ENCODE measurements at regions not wholly inside any gene's neighbourhood (a gene's known extent, or its start where the extent isn't known, plus 50 kb on each side); places are given as distances from the start of the nearest gene placed in this dataset.

GRCh38 chr12:19779395-19780056 lies 340.2 kb downstream of the AEBP2 start:
- Mint-ChIP-seq H3K4me3 (no peak overlapping the region), H3K27ac (no peak overlapping the region), H3K36me3 (ENCODE audit: low read depth) (no peaks in the 10 kb centered on the region), H3K27me3 (peaks cover 19% of the 10 kb centered on the region), H3K9me3 (no peaks in the 10 kb centered on the region), H3K4me1 (ENCODE audit: low read depth) (peaks cover 3% of the 10 kb centered on the region)

DNA sequence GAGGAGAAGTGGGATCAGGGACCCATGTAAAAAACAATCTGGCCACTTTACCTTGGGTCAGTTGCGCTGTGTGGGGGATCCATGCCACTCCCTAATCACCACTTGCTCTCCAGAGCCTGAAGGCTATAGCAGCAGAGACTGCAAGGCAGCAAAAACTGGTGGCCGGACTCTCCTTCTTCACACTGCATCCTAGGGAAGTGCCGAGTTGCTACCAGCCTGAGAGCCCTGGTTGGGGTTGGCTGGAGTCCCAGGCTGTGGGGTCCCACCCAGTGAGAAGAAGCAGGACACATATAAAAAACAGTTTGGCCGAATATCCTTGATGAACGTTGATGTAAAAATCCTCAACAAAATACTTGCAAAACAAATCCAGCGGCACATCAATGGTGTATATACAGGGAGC lies 341.2 kb downstream of the AEBP2 start:
- peaks cover 19% of the 10 kb centered on the region for H3K27me3 Mint-ChIP-seq

GRCh38 chr12:19783547-19784444 lies 344.5 kb downstream of the AEBP2 start:
- peaks cover 7% of the 10 kb centered on the region for H3K9me3 Mint-ChIP-seq
- H3K27ac Mint-ChIP-seq = no peak overlapping the region
- H3K4me3 Mint-ChIP-seq = no peak overlapping the region
- H3K36me3 Mint-ChIP-seq (ENCODE audit: low read depth) = no peaks in the 10 kb centered on the region
- peaks cover 10% of the 10 kb centered on the region for H3K27me3 Mint-ChIP-seq
- H3K4me1 Mint-ChIP-seq (ENCODE audit: low read depth) = no peaks in the 10 kb centered on the region

More for the DNA sequence above, 341.2 kb downstream of the AEBP2 start:
- no peaks in the 10 kb centered on the region for H3K36me3 Mint-ChIP-seq (ENCODE audit: low read depth)
- peaks cover 3% of the 10 kb centered on the region for H3K4me1 Mint-ChIP-seq (ENCODE audit: low read depth)
- no peak overlapping the region for H3K27ac Mint-ChIP-seq
- no peak overlapping the region for H3K4me3 Mint-ChIP-seq
- no peaks in the 10 kb centered on the region for H3K9me3 Mint-ChIP-seq

DNA sequence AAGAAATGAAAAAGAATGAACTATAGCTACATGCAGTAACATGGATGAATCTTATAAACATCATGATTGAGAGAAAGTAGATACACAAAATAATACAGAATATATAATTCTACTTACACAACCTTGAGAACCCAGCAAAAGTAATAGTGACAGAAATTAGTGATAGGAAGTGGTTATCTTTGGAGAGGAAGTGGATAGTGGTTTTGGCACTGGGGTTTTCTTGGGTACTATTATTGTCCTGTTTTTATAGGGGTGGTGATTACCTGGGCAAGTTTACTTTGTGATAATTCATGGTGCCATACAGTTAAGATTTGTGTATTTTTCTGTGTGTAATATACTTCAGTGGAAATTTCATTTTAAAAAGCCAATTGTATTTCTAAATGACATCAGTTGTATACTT lies 352.7 kb downstream of the AEBP2 start:
- H3K36me3 Mint-ChIP-seq (ENCODE audit: low read depth) = peaks cover 4% of the 10 kb centered on the region
- H3K9me3 Mint-ChIP-seq = peaks cover 7% of the 10 kb centered on the region
- peaks cover 39% of the 10 kb centered on the region for H3K4me1 Mint-ChIP-seq (ENCODE audit: low read depth)
- peak overlapping the region; percentile 7 for H3K27ac Mint-ChIP-seq
- no peaks in the 10 kb centered on the region for H3K27me3 Mint-ChIP-seq
- no peak overlapping the region for H3K4me3 Mint-ChIP-seq

DNA sequence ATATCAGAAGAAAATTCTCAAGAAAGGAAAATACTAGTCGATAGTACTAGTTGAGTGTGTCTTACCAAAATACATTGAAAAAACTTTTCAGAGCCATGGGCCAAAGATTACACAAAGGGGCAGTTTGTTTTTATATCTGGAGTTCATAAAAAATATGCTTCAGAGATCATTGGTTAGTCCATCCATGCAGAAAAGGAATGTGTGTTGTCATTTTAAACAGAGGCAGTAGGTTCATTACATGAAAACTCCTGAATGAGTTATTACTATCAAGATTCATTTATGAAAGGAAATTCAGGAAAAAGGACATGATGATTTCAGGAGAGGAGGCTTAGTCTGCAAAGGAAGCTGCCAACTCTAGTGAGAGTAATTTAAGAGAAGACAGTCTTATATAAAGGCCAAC lies 354.8 kb downstream of the AEBP2 start:
- Mint-ChIP-seq H3K36me3 (ENCODE audit: low read depth) (peaks cover 4% of the 10 kb centered on the region), H3K4me1 (ENCODE audit: low read depth) (peaks cover 43% of the 10 kb centered on the region), H3K27ac (peak overlapping the region; percentile 22), H3K27me3 (no peaks in the 10 kb centered on the region), H3K4me3 (no peak overlapping the region), H3K9me3 (no peaks in the 10 kb centered on the region)

- H3K4me1 Mint-ChIP-seq (ENCODE audit: low read depth) = peaks cover 52% of the 10 kb centered on the region
- no peak overlapping the region for H3K4me3 Mint-ChIP-seq
- no peaks in the 10 kb centered on the region for H3K27me3 Mint-ChIP-seq
- no peaks in the 10 kb centered on the region for H3K9me3 Mint-ChIP-seq
- H3K27ac Mint-ChIP-seq = peak overlapping the region; percentile 94
- peaks cover 4% of the 10 kb centered on the region for H3K36me3 Mint-ChIP-seq (ENCODE audit: low read depth)
These were observed 359.9 kb downstream of the AEBP2 start for GRCh38 chr12:19799216-19799615.

DNA sequence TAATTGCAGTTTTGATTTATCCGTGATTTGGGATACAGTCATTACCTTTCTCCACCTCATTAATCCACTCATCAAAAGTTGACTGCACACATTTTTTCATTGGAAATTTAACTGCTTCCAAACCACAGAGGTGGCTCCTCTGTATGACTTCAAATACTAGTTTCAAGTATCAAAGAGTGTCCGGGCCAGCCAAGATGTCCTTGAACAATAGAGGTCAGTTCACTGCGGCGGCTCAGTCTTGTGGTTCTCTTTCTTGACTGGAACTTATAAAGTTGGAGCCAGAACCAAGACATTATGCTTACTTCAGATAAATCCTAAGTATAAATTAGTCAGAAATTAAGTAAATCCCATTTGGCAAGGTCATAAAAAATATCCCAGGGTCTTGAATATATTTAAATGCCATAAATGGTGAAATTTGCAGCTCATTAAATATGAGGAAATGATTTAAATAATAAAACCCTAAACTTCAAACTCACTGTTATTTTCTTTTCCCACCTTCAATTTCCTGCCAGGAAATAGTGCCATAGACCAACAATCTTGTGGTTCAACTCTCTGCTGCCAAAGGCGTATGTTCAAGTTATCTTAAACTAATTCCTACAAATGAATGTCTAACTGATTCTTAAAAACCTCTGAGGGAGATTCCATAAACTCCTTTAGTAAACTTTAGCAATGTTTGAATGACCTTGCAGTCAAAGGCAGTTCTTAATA lies 360.8 kb downstream of the AEBP2 start:
- H3K4me1 Mint-ChIP-seq (ENCODE audit: low read depth) = peaks cover 51% of the 10 kb centered on the region
- no peaks in the 10 kb centered on the region for H3K27me3 Mint-ChIP-seq
- H3K9me3 Mint-ChIP-seq = no peaks in the 10 kb centered on the region
- peak overlapping the region; percentile 48 for H3K4me3 Mint-ChIP-seq
- H3K36me3 Mint-ChIP-seq (ENCODE audit: low read depth) = no peaks in the 10 kb centered on the region
- H3K27ac Mint-ChIP-seq = peak overlapping the region; percentile 94

GRCh38 chr12:19800884-19801283 lies 361.6 kb downstream of the AEBP2 start:
- Mint-ChIP-seq H3K4me1 (ENCODE audit: low read depth) (peaks cover 51% of the 10 kb centered on the region), H3K27me3 (no peaks in the 10 kb centered on the region), H3K36me3 (ENCODE audit: low read depth) (no peaks in the 10 kb centered on the region), H3K27ac (peak overlapping the region; percentile 90), H3K4me3 (no peak overlapping the region), H3K9me3 (no peaks in the 10 kb centered on the region)

DNA sequence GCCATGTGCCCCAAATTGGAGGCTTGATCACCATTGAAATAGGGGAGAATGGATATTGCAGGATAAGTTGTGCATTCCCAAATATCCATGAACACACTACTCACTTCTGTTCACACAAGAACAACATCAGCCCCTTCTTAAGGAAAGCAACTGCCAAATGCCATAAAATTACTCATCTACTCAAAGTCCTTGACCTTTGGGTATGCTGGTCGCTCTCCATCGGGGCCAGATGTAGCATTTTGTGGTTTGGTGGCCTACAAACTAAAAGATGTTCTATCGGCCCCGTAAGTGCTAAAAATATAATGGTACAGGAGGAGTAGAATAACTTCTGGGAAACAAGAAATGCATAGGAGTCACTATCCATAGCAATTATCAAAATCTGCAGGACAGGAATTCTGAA lies 362.6 kb downstream of the AEBP2 start:
- Mint-ChIP-seq H3K27ac (peak overlapping the region; percentile 79), H3K27me3 (no peaks in the 10 kb centered on the region), H3K36me3 (ENCODE audit: low read depth) (no peaks in the 10 kb centered on the region), H3K9me3 (no peaks in the 10 kb centered on the region), H3K4me3 (no peak overlapping the region), H3K4me1 (ENCODE audit: low read depth) (peaks cover 51% of the 10 kb centered on the region)

DNA sequence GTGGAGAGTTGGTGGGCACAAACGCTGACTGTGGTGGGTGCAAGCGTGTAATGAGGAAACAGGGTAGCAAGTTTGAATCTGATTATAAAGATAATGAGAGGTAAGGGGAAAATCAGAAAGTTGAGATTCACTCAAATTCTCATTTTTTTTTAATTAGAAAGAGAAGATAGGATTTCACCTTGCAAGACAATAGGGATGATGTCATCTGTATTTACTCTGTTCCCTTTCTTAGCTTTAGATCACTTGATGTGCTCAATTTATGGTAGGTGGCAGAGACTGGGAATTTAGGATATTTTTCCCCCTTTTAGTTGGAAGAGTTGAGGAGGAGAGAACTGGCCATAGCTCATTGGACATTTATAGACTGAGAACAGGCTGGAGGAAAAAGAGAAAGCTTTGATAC lies 363.6 kb downstream of the AEBP2 start:
- no peak overlapping the region for H3K4me3 Mint-ChIP-seq

DNA sequence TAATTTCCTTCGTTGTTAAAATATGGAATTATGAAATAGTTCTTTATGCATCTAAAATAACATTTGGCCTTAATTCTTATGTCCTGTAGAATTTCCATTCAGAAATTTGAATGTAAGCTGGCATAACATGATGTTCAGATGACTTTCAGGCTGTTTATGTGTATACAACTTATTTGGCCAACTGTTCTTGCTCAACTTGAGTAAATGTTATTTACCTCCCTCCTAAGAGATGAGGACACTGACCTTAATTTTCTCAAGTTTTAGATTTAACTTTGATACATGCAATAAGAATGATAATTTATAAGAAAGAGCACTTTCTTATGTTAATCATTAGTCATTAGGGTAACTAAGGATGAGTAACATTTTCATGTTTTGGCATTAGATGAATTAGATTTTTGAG lies 365.4 kb downstream of the AEBP2 start:
- H3K9me3 Mint-ChIP-seq = peaks cover 11% of the 10 kb centered on the region
- no peak overlapping the region for H3K4me3 Mint-ChIP-seq
- H3K27ac Mint-ChIP-seq = no peak overlapping the region
- no peaks in the 10 kb centered on the region for H3K27me3 Mint-ChIP-seq
- H3K36me3 Mint-ChIP-seq (ENCODE audit: low read depth) = no peaks in the 10 kb centered on the region
- peaks cover 41% of the 10 kb centered on the region for H3K4me1 Mint-ChIP-seq (ENCODE audit: low read depth)

More for the DNA sequence above, 363.6 kb downstream of the AEBP2 start:
- Mint-ChIP-seq H3K9me3 (no peaks in the 10 kb centered on the region), H3K27ac (peak overlapping the region; percentile 17), H3K27me3 (no peaks in the 10 kb centered on the region), H3K36me3 (ENCODE audit: low read depth) (no peaks in the 10 kb centered on the region), H3K4me1 (ENCODE audit: low read depth) (peaks cover 51% of the 10 kb centered on the region)

DNA sequence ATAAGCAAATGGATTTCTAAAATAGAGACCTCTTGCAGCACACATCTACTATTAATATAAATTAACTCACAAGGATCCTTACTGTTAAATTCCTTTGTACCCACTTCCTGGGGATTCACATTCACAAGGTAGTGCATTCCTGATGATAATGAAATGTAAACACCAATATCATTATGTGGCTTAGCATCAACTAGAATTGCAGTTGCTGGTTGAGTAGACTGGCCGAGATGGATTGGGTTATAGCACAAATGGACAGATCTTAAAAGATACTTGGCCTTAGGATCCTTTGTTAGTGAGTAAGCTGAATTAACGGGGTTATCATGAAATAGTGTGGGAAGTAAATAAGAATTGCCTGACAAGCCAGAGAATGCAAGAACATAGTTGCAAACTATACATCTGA lies 369.1 kb downstream of the AEBP2 start:
- Mint-ChIP-seq H3K36me3 (ENCODE audit: low read depth) (no peaks in the 10 kb centered on the region), H3K9me3 (peaks cover 13% of the 10 kb centered on the region), H3K4me3 (no peak overlapping the region), H3K27me3 (no peaks in the 10 kb centered on the region), H3K4me1 (ENCODE audit: low read depth) (peaks cover 4% of the 10 kb centered on the region), H3K27ac (no peak overlapping the region)

DNA sequence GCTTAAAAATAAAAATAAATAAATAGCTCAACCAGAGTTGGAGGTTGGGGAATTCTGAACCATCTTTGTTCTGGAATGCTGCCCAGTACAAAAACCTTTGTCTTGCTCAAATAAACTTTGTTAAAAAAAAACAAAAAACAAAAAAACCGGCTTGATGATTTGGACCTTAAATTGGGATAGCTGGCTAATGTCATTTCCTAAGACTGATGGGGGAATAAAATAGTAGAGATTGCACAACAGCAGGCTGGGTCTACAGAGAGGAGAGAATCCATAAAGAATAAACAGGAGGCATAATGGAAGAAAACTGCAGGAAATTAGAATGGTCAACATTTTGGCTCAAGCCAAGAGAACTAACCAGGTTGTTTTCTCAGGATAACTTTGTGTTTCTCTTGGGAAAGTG lies 370.9 kb downstream of the AEBP2 start:
- Mint-ChIP-seq H3K27ac (peak overlapping the region; percentile 1), H3K4me1 (ENCODE audit: low read depth) (no peaks in the 10 kb centered on the region), H3K27me3 (no peaks in the 10 kb centered on the region), H3K36me3 (ENCODE audit: low read depth) (no peaks in the 10 kb centered on the region), H3K4me3 (no peak overlapping the region), H3K9me3 (peaks cover 16% of the 10 kb centered on the region)

- H3K9me3 Mint-ChIP-seq = peaks cover 16% of the 10 kb centered on the region
- H3K27ac Mint-ChIP-seq = no peak overlapping the region
- no peaks in the 10 kb centered on the region for H3K4me1 Mint-ChIP-seq (ENCODE audit: low read depth)
- H3K36me3 Mint-ChIP-seq (ENCODE audit: low read depth) = no peaks in the 10 kb centered on the region
- H3K27me3 Mint-ChIP-seq = no peaks in the 10 kb centered on the region
- no peak overlapping the region for H3K4me3 Mint-ChIP-seq
These were observed 372.6 kb downstream of the AEBP2 start for GRCh38 chr12:19811922-19812321.

GRCh38 chr12:19819231-19819630 lies 379.9 kb downstream of the AEBP2 start:
- Mint-ChIP-seq H3K9me3 (peaks cover 14% of the 10 kb centered on the region), H3K27ac (no peak overlapping the region)

More at GRCh38 chr12:19819231-19819630, 379.9 kb downstream of the AEBP2 start:
- no peak overlapping the region for H3K4me3 Mint-ChIP-seq
- no peaks in the 10 kb centered on the region for H3K36me3 Mint-ChIP-seq (ENCODE audit: low read depth)
- no peaks in the 10 kb centered on the region for H3K27me3 Mint-ChIP-seq
- no peaks in the 10 kb centered on the region for H3K4me1 Mint-ChIP-seq (ENCODE audit: low read depth)

Measured in stimulated activated naive CD8-positive, alpha-beta T cell treated with anti-CD3 and anti-CD28 coated beads, Interleukin-15, Interleukin-2, amounts not matched to agents 100 ng/mL and 50 ng/mL, for 24 hours (primary cell).